ENCODE measurements at regions not wholly inside any gene's neighbourhood (a gene's known extent, or its start where the extent isn't known, plus 50 kb on each side); places are given as distances from the start of the nearest gene placed in this dataset.

GRCh38 chr13:85411591-85411990 lies 387.6 kb downstream of the SLITRK6 start:
- H3K36me3 ChIP-seq: no peaks in the 10 kb centered on the region
- TF ChIP-seq CTCF (IDR thresholded peaks at IDR 0.05): no peak
- H3K4me1 ChIP-seq: no peaks in the 10 kb centered on the region
- H3K27ac ChIP-seq: no peak overlapping the region
- ATAC-seq (no peak), DNase-seq (no peak)
- no peaks in the 10 kb centered on the region for H3K27me3 ChIP-seq (ENCODE audit: low read depth)
- H3K9me3 ChIP-seq: no peaks in the 10 kb centered on the region
- H3K4me3 ChIP-seq: no peak overlapping the region
- intact Hi-C loops (cut with DNase I): no loop called here

GRCh38 chr13:85408415-85408814 lies 390.8 kb downstream of the SLITRK6 start:
- DNase-seq (no peak), ATAC-seq (no peak)
- Histone ChIP-seq H3K9me3 (no peaks in the 10 kb centered on the region), H3K4me1 (no peaks in the 10 kb centered on the region), H3K36me3 (no peaks in the 10 kb centered on the region), H3K27me3 (ENCODE audit: low read depth) (no peaks in the 10 kb centered on the region), H3K4me3 (no peak overlapping the region), H3K27ac (no peak overlapping the region)
- no peak for TF ChIP-seq CTCF (IDR thresholded peaks at IDR 0.05)
- intact Hi-C loops (cut with DNase I): no loop called here

GRCh38 chr13:85406269-85406975 lies 392.8 kb downstream of the SLITRK6 start:
- TF ChIP-seq CTCF (IDR thresholded peaks at IDR 0.05): no peak
- Histone ChIP-seq H3K27me3 (ENCODE audit: low read depth) (no peaks in the 10 kb centered on the region), H3K9me3 (no peaks in the 10 kb centered on the region), H3K4me1 (no peaks in the 10 kb centered on the region), H3K36me3 (no peaks in the 10 kb centered on the region), H3K27ac (no peak overlapping the region), H3K4me3 (no peak overlapping the region)
- ATAC-seq: no peak
- no peak for DNase-seq
- intact Hi-C loops (cut with DNase I): no loop called here

- no peak for ATAC-seq
- no peaks in the 10 kb centered on the region for H3K27me3 ChIP-seq (ENCODE audit: low read depth)
- DNase-seq: no peak
- no peaks in the 10 kb centered on the region for H3K36me3 ChIP-seq
- no peak for TF ChIP-seq CTCF (IDR thresholded peaks at IDR 0.05)
- no peak overlapping the region for H3K4me3 ChIP-seq
- intact Hi-C loops (cut with DNase I): no loop called here
- H3K9me3 ChIP-seq: no peaks in the 10 kb centered on the region
- H3K27ac ChIP-seq: no peak overlapping the region
- no peaks in the 10 kb centered on the region for H3K4me1 ChIP-seq
Observed at GRCh38 chr13:85405316-85405897, 393.8 kb downstream of the SLITRK6 start.

GRCh38 chr13:85386424-85386823 lies 412.8 kb downstream of the SLITRK6 start:
- Histone ChIP-seq H3K27ac (no peak overlapping the region), H3K9me3 (no peaks in the 10 kb centered on the region), H3K4me3 (no peak overlapping the region), H3K4me1 (no peaks in the 10 kb centered on the region), H3K36me3 (no peaks in the 10 kb centered on the region), H3K27me3 (ENCODE audit: low read depth) (no peaks in the 10 kb centered on the region)
- DNase-seq (no peak), ATAC-seq (no peak)
- intact Hi-C loops (cut with DNase I): no loop called here
- no peak for TF ChIP-seq CTCF (IDR thresholded peaks at IDR 0.05)
